ENCODE measurements at regions not wholly inside any gene's neighbourhood (a gene's known extent, or its start where the extent isn't known, plus 50 kb on each side); places are given as distances from the start of the nearest gene placed in this dataset.

GRCh38 chr3:69585472-69585871 is 153.8 kb upstream of the MITF start:
- TF ChIP-seq RFX5 (IDR thresholded peaks at IDR 0.05; ENCODE audit: low read depth, low read length) (no peak), SIX5 (IDR thresholded peaks at IDR 0.05; ENCODE audit: low read depth, low read length, severe bottlenecking) (no peak)
